IMR-90 (cell line): ENCODE measurements at regions not wholly inside any gene's neighbourhood (a gene's known extent, or its start where the extent isn't known, plus 50 kb on each side); places are given as distances from the start of the nearest gene placed in this dataset.
A peak's percentile ranks its signal among the peaks of the same experiment; 100 is the strongest.

Source experiments
- ATAC-seq: fragments of 200-7000 bp; cut with Tn5 transposase; 2 replicates; pipeline ENCODE4 v1.9.1; 2020; ENCODE audit warnings: low read depth, mild to moderate bottlenecking, moderate library complexity
- BruUV-seq: library from RNA; stranded (reverse); fragments of 400-500 nt; replicated peaks from 2 replicates; lab custom pipeline; 2021; lab: Mats Ljungman, UMichigan
- CTCF ChIA-PET: fragments of 300-600 bp; formaldehyde crosslinking; extraction: SDS; loops from one replicate; lab custom pipeline; 2021; ENCODE audit warnings: antibody characterized with exemption; lab: Yijun Ruan, JAX
- POLR2A ChIA-PET: fragments of 300-600 bp; sonication (Branson Sonifier 250); formaldehyde crosslinking; loops from one replicate; lab custom pipeline; 2022; ENCODE audit warnings: antibody characterized with exemption; ENCODE audit not compliant: unreplicated experiment; lab: Charles Lee
- DNase-seq: peaks from one replicate; pipeline ENCODE4 v3.0.0; 2013
- H2AFZ ChIP-seq: replicated peaks from 2 replicates; pipeline ENCODE3; 2013; ENCODE audit warnings: low read length, mild to moderate bottlenecking; ENCODE audit not compliant: poor library complexity
- H2AK5ac ChIP-seq: 2 replicates; pipeline ENCODE4 v1.6.1; 2013; ENCODE audit warnings: low read depth, low read length, inconsistent platforms
- H2AK9ac ChIP-seq: replicated peaks from 2 replicates; pipeline ENCODE3; 2013; ENCODE audit warnings: mild to moderate bottlenecking, low read depth, low read length, moderate library complexity; ENCODE audit not compliant: poor library complexity
- H2BK120ac ChIP-seq: 2 replicates; pipeline ENCODE4 v1.6.1; 2013; ENCODE audit warnings: low read depth, low read length, inconsistent platforms
- H2BK15ac ChIP-seq: 3 replicates; pipeline ENCODE4 v1.6.1; 2013; ENCODE audit warnings: low read depth, low read length, inconsistent platforms
- H2BK20ac ChIP-seq: 2 replicates; pipeline ENCODE4 v1.6.1; 2013; ENCODE audit warnings: low read depth, mild to moderate bottlenecking, inconsistent platforms, low read length, moderate library complexity
- H2BK5ac ChIP-seq: 2 replicates; pipeline ENCODE4 v1.6.1; 2013; ENCODE audit warnings: mild to moderate bottlenecking, low read depth, low read length, inconsistent platforms; ENCODE audit not compliant: poor library complexity, severe bottlenecking
- H3K14ac ChIP-seq: replicated peaks from 2 replicates; pipeline ENCODE4 v1.6.1; 2013; ENCODE audit warnings: low read depth, low read length, inconsistent platforms
- H3K18ac ChIP-seq: 2 replicates; pipeline ENCODE4 v1.6.1; 2013; ENCODE audit warnings: low read depth, low read length, control low read depth
- H3K23ac ChIP-seq: 2 replicates; pipeline ENCODE4 v1.6.1; 2013; ENCODE audit warnings: low read depth, low read length, inconsistent platforms
- H3K27ac ChIP-seq: 2 replicates; pipeline ENCODE4 v1.5.1; 2013; ENCODE audit warnings: mild to moderate bottlenecking, control low read depth, low read length; ENCODE audit not compliant: insufficient read depth
- H3K27me3 ChIP-seq: 2 replicates; pipeline ENCODE4 v1.6.1; 2013; ENCODE audit warnings: low read length; ENCODE audit not compliant: control insufficient read depth, insufficient read depth
- H3K36me3 ChIP-seq: 2 replicates; pipeline ENCODE4 v1.6.1; 2013; ENCODE audit warnings: low read length, mixed read lengths; ENCODE audit not compliant: control insufficient read depth, insufficient read depth
- H3K4ac ChIP-seq: 2 replicates; pipeline ENCODE4 v1.6.1; 2013; ENCODE audit warnings: low read depth, low read length, inconsistent platforms
- H3K4me1 ChIP-seq: 2 replicates; pipeline ENCODE4 v1.6.1; 2013; ENCODE audit warnings: low read length, mixed read lengths; ENCODE audit not compliant: control insufficient read depth, insufficient read depth
- H3K4me2 ChIP-seq: 2 replicates; pipeline ENCODE4 v1.6.1; 2013; ENCODE audit warnings: low read depth, mild to moderate bottlenecking, control low read depth, low read length, moderate library complexity
- H3K4me3 ChIP-seq: 2 replicates; pipeline ENCODE4 v1.5.1; 2013; ENCODE audit warnings: low read depth, mild to moderate bottlenecking, control low read depth, low read length, moderate library complexity; ENCODE audit not compliant: insufficient read depth
- H3K56ac ChIP-seq: 2 replicates; pipeline ENCODE4 v1.6.1; 2013; ENCODE audit warnings: low read length, inconsistent platforms; ENCODE audit not compliant: insufficient read depth; ENCODE audit errors: extremely low read depth
- H3K79me1 ChIP-seq, 2 experiments: 2 replicates each; pipeline ENCODE4 v1.6.1; 2013; ENCODE audit warnings: low read length in 2 of 2, inconsistent platforms in 1 of 2, low read depth in 1 of 2
- H3K9ac ChIP-seq: 2 replicates; pipeline ENCODE4 v1.6.1; 2013; ENCODE audit warnings: low read depth, low read length, control low read depth
- H3K9me1 ChIP-seq: 2 replicates; pipeline ENCODE4 v1.6.1; 2013; ENCODE audit warnings: low read length, inconsistent platforms; ENCODE audit not compliant: insufficient read depth
- H3K9me3 ChIP-seq: 2 replicates; pipeline ENCODE4 v1.6.1; 2013; ENCODE audit warnings: low read length; ENCODE audit not compliant: control insufficient read depth, insufficient read depth
- H4K20me1 ChIP-seq: 2 replicates; pipeline ENCODE4 v1.6.1; 2013; ENCODE audit warnings: low read length, inconsistent platforms; ENCODE audit not compliant: insufficient read depth
- H4K5ac ChIP-seq: 2 replicates; pipeline ENCODE4 v1.6.1; 2013; ENCODE audit warnings: mild to moderate bottlenecking, low read depth, low read length, control low read depth
- H4K8ac ChIP-seq, 2 experiments: 2 replicates each; pipeline ENCODE4 v1.6.1; 2013; ENCODE audit warnings: low read depth in 2 of 2, low read length in 2 of 2, control low read depth in 1 of 2, inconsistent platforms in 1 of 2
- H4K91ac ChIP-seq: 2 replicates; pipeline ENCODE4 v1.6.1; 2013; ENCODE audit warnings: low read depth, low read length, inconsistent platforms; ENCODE audit not compliant: insufficient read depth
- CEBPB ChIP-seq: IDR thresholded peaks from 2 replicates; pipeline ENCODE4 v1.6.1; 2012; ENCODE audit warnings: low read depth, low read length, improper control_type of control experiment
- CHD1 ChIP-seq: IDR thresholded peaks from 2 replicates; pipeline ENCODE4 v1.6.1; 2012; ENCODE audit warnings: low read depth, low read length, improper control_type of control experiment
- ELK1 ChIP-seq: fragments of 150-350 bp; IDR thresholded peaks from 2 replicates; pipeline ENCODE4 v1.6.1; 2016; ENCODE audit warnings: low read depth, mild to moderate bottlenecking, low read length, moderate library complexity, borderline replicate concordance
- MAFK ChIP-seq: IDR thresholded peaks from 2 replicates; pipeline ENCODE4 v1.6.1; 2012; ENCODE audit warnings: low read depth, low read length, improper control_type of control experiment
- MAZ ChIP-seq: IDR thresholded peaks from 2 replicates; pipeline ENCODE4 v1.6.1; 2012; ENCODE audit warnings: low read depth, mild to moderate bottlenecking, low read length, improper control_type of control experiment, moderate library complexity, borderline replicate concordance
- MXI1 ChIP-seq: IDR thresholded peaks from 2 replicates; pipeline ENCODE4 v1.6.1; 2012; ENCODE audit warnings: low read depth, mild to moderate bottlenecking, low read length, moderate library complexity, borderline replicate concordance
- NFE2L2 ChIP-seq: fragments of 150-350 bp; IDR thresholded peaks from 2 replicates; pipeline ENCODE4 v1.6.1; 2016; ENCODE audit warnings: low read depth, mild to moderate bottlenecking, low read length
- POLR2A ChIP-seq: IDR thresholded peaks from 2 replicates; pipeline ENCODE4 v1.6.1; 2012; ENCODE audit warnings: mild to moderate bottlenecking, low read depth, low read length
- RAD21 ChIP-seq: IDR thresholded peaks from 2 replicates; pipeline ENCODE4 v1.6.1; 2012; ENCODE audit warnings: low read length, improper control_type of control experiment
- RCOR1 ChIP-seq: IDR thresholded peaks from 2 replicates; pipeline ENCODE4 v1.6.1; 2012; ENCODE audit warnings: mild to moderate bottlenecking, low read length, improper control_type of control experiment; ENCODE audit not compliant: insufficient replicate concordance
- RFX5 ChIP-seq: IDR thresholded peaks from 2 replicates; pipeline ENCODE4 v1.8.0; 2012; ENCODE audit warnings: low read depth, mild to moderate bottlenecking, low read length, moderate library complexity
- SMC3 ChIP-seq: fragments of 150-350 bp; IDR thresholded peaks from 2 replicates; pipeline ENCODE4 v1.6.1; 2016; ENCODE audit warnings: low read depth, mild to moderate bottlenecking, antibody characterized with exemption, low read length, moderate library complexity
- USF2 ChIP-seq: fragments of 150-350 bp; IDR thresholded peaks from 2 replicates; pipeline ENCODE4 v1.6.1; 2017; ENCODE audit warnings: mild to moderate bottlenecking, antibody characterized with exemption, low read length, low read depth
- WGBS, 2 experiments: methylation state at CpG; one replicate each; pipeline versions ENCODE4 v1.1.5 to v1.1.7; 2013; ENCODE audit warnings: missing lambda C conversion rate in 2 of 2; ENCODE audit not compliant: insufficient read length in 1 of 2; ENCODE audit errors: extremely low coverage in 2 of 2; 5-methylcytosine and 5-hydroxymethylcytosine counted together
- dilution Hi-C: fragments of 300-500 bp; cut with HindIII; formaldehyde crosslinking; loops from one replicate; pipeline ENCODE4 v1.14.3; 2018; ENCODE audit warnings: low sequenced_read_pairs; ENCODE audit not compliant: unreplicated experiment
- in situ Hi-C: fragments of 300-500 bp; cut with MboI; formaldehyde crosslinking; loops from 3 replicates; pipeline ENCODE4 v1.14.3; 2019; ENCODE audit warnings: low sequenced_read_pairs, inconsistent platforms, mixed read lengths
- intact Hi-C: fragments of 100-400 bp; cut with micrococcal nuclease; formaldehyde crosslinking; loops from 2 replicates; pipeline ENCODE4 v1.10.0; 2022

GRCh38 chr17:55577687-55578086 is 66.4 kb upstream of the SMIM36 start:
- Histone ChIP-seq H3K9ac (no peak overlapping the region), H2AK5ac (peak overlapping the region; percentile 87), H2BK20ac (peak overlapping the region; percentile 60), H4K8ac (peak overlapping the region; percentile 88 to 98; a peak in 3 of 4 replicates), H2BK5ac (peak overlapping the region; percentile 91), H3K27ac (peak overlapping the region; percentile 63), H2AFZ (peak overlapping the region; percentile 86), H4K5ac (no peak overlapping the region), H3K79me1 (no peaks in the 10 kb centered on the region), H3K9me3 (no peaks in the 10 kb centered on the region), H4K20me1 (no peaks in the 10 kb centered on the region), H3K4me1 (peaks cover 11% of the 10 kb centered on the region), H2AK9ac (no peak overlapping the region), H3K4ac (peak overlapping the region; percentile 76), H3K23ac (no peak overlapping the region), H3K4me2 (peak overlapping the region; percentile 92; the same call in 1 of the 2 replicates), H4K91ac (peak overlapping the region; percentile 51; the same call in 1 of the 2 replicates), H3K9me1 (no peaks in the 10 kb centered on the region), H3K56ac (no peak overlapping the region), H3K14ac (peak overlapping the region; percentile 29; the same call in 1 of the 2 replicates), H2BK15ac (no peak overlapping the region), H2BK120ac (peak overlapping the region; percentile 98), H3K18ac (no peak overlapping the region), H3K4me3 (no peak overlapping the region), H3K36me3 (no peaks in the 10 kb centered on the region), H3K27me3 (no peaks in the 10 kb centered on the region)
- in situ Hi-C loops (no loop called here), intact Hi-C loops (no loop called here), dilution Hi-C loops (no loop called here)
- ChIA-PET CTCF (interaction anchor here (0.6 to 1.0 kb wide), 2 partner anchors 24 to 30 kb away, joined by 3 read pairs; no protein-coding TSS in a partner anchor), POLR2A (interaction anchor here (0.7 kb wide), 1 partner anchor 153 kb away, joined by 3 read pairs; no protein-coding TSS in a partner anchor)
- TF ChIP-seq RAD21, result no peak
- no peak for TF ChIP-seq CEBPB
- no peak for TF ChIP-seq MXI1
- no peak for TF ChIP-seq NFE2L2
- no peak for TF ChIP-seq RFX5
- no peak for TF ChIP-seq MAZ
- TF ChIP-seq USF2, result no peak
- no peak for TF ChIP-seq MAFK
- no peak for TF ChIP-seq ELK1
- TF ChIP-seq POLR2A, result no peak
- no peak for TF ChIP-seq SMC3
- no peak for TF ChIP-seq RCOR1
- TF ChIP-seq CHD1, result no peak
- no TSS peak for BruUV-seq
- DNase-seq (peak; percentile 19), ATAC-seq (peak; percentile 8; the same call in 1 of the 2 replicates)
- 86% methylated on average over 4 of the region's 14 CpGs; no CpG with 5 or more reads in 1 of the 2 experiments for WGBS, 2 experiments
